Hematopoietic multipotent progenitor cell (in vitro differentiated cells): ENCODE measurements at regions not wholly inside any gene's neighbourhood (a gene's known extent, or its start where the extent isn't known, plus 50 kb on each side); places are given as distances from the start of the nearest gene placed in this dataset.

Experiments used
- DNase-seq, 3 donors: peaks; one replicate each; pipeline ENCODE4 v3.0.0-alpha.2; 2011 to 2015; ENCODE audit warnings: low read depth in 2 of 3, low spot score in 2 of 3

- peak in 1 of 3 donors; percentile 12 for DNase-seq
These were observed 221.1 kb upstream of the TLE3 start for GRCh38 chr15:70318594-70319465.

- DNase-seq = no peak
These were observed 218.4 kb upstream of the TLE3 start for GRCh38 chr15:70316059-70316600.

- DNase-seq = no peak
These were observed 217.7 kb upstream of the TLE3 start for GRCh38 chr15:70315431-70315830.

- DNase-seq = no peak
These were observed 217.0 kb upstream of the TLE3 start for GRCh38 chr15:70314688-70315087.

GRCh38 chr15:70314018-70314354 lies 216.3 kb upstream of the TLE3 start:
- no peak for DNase-seq

GRCh38 chr15:70313099-70314017 lies 215.6 kb upstream of the TLE3 start:
- DNase-seq = no peak

GRCh38 chr15:70311821-70312220 lies 214.1 kb upstream of the TLE3 start:
- DNase-seq = no peak

- DNase-seq = no peak
These were observed 212.0 kb upstream of the TLE3 start for GRCh38 chr15:70309716-70310115.

- DNase-seq = no peak
These were observed 211.2 kb upstream of the TLE3 start for GRCh38 chr15:70308735-70309434.

- DNase-seq = peak in 2 of 3 donors; percentile 41 to 43
These were observed 210.5 kb upstream of the TLE3 start for GRCh38 chr15:70308011-70308734.

GRCh38 chr15:70306582-70306981 lies 208.9 kb upstream of the TLE3 start:
- no peak for DNase-seq

- no peak for DNase-seq
These were observed 208.4 kb upstream of the TLE3 start for GRCh38 chr15:70306081-70306480.

- no peak for DNase-seq
These were observed 206.3 kb upstream of the TLE3 start for GRCh38 chr15:70303981-70304380.

GRCh38 chr15:70302360-70302759 lies 204.6 kb upstream of the TLE3 start:
- no peak for DNase-seq

- no peak for DNase-seq
These were observed 203.7 kb upstream of the TLE3 start for GRCh38 chr15:70301396-70301795.

- peak in 1 of 3 donors; percentile 13 for DNase-seq
These were observed 202.5 kb upstream of the TLE3 start for GRCh38 chr15:70299931-70300869.

GRCh38 chr15:70297465-70298058 lies 199.8 kb upstream of the TLE3 start:
- no peak for DNase-seq

- DNase-seq = no peak
These were observed 197.1 kb upstream of the TLE3 start for GRCh38 chr15:70294731-70295305.
